DMS53 (cell line): ENCODE measurements at regions not wholly inside any gene's neighbourhood (a gene's known extent, or its start where the extent isn't known, plus 50 kb on each side); places are given as distances from the start of the nearest gene placed in this dataset.
"Not testable (repeated sequence)": the region's sequence is repeated elsewhere in the genome, so short reads cannot be mapped to it uniquely, and the experiment has no call there.

Experiments
- DNase-seq: peaks from one replicate; lab custom pipeline; 2025; lab: John Stamatoyannopoulos, UW

DNA sequence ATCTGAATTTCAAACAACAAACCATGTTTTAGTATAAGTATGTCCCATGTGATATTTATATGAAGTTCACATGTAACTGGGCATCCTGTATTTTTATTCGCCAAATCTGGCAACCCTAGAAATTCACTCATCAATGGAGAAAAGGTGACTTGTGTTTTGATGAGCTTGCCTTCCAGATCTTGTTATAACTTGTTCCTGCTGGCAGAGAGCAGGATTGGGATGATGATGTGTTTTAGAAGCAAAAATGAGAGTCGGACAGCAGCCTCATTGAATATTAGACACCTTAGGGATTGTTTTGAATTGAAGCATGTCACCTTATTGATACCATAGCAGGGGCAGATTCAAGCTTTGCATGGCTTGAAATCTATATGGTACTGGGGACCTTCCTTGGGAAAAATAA, 85.4 kb upstream of the MED13 start:
- DNase-seq = no peak

DNA sequence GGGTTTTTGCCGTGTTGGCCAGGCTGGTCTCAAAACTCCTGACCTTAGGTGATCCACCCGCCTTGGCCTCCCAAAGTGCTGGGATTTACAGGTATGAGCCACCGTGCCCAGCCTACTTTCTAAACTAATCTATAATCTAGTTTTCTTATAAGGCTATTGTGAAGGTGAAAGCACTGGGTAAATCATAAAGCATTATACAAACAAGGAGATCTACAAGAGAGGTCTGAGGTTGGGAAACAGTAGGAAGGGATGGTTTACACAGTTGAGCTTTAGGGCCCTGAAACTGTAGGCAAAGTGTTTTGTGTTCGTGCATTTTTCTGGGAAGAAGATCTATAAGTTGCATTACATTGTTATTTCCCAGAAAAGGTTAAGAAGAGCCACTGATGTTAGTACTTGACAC, 84.9 kb upstream of the MED13 start:
- no peak for DNase-seq

DNA sequence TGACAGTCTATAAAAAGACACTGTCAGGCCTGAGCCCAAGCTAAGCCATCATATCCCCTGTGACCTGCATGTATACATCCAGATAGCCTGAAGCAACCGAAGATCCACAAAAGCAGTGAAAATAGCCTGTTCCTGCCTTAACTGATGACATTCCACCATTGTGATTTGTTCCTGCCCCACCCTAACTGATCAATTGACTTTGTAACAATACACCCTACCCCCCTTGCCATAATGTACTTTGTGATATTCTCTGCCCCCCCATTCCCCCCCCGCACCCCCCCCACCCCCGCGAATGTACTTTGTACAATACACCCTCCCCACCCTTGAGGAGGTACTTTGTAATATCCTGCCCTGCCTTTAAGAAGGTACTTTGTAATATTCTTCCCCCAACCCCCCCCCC, 82.2 kb upstream of the MED13 start:
- DNase-seq = no peak

DNA sequence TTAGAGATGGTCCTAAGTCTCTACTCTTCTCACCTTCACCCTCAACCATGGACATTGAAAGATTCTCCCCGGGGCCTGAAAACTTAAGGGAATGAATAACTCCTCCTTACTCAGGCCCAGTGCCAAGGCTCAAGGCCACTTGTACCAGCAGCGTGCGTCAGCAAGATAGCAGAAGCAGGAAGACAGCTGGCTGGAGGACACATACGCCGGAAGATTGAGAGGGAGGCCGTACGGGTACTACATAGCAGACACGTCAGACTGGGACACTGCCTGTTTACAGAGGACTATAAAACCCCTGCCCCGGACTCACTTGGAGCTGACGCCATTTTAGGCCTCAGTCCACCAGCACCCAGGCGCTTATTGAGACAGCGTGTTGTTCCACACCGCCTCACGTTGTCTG, 75.8 kb upstream of the MED13 start:
- DNase-seq = peak; percentile 75

DNA sequence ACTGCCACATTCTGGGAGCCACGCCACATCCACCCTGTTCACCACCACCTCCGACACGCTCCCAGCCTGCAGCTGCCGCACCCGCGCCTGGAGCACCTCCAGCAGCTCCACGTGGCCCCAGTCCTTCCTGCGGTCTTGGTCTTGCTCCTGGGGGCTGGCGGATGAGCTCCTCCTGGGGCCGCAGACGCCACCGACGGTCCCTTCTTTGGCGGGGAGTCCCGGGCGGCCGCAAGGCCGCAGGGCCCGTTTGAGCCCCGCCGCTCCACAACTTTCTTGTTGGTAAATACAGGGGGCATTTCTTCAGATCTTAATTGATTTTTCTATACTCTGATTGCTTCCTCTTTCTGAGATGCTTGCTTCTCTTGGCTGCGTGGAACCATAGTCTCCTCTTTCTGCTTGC, 75.3 kb upstream of the MED13 start:
- DNase-seq = no peak

DNA sequence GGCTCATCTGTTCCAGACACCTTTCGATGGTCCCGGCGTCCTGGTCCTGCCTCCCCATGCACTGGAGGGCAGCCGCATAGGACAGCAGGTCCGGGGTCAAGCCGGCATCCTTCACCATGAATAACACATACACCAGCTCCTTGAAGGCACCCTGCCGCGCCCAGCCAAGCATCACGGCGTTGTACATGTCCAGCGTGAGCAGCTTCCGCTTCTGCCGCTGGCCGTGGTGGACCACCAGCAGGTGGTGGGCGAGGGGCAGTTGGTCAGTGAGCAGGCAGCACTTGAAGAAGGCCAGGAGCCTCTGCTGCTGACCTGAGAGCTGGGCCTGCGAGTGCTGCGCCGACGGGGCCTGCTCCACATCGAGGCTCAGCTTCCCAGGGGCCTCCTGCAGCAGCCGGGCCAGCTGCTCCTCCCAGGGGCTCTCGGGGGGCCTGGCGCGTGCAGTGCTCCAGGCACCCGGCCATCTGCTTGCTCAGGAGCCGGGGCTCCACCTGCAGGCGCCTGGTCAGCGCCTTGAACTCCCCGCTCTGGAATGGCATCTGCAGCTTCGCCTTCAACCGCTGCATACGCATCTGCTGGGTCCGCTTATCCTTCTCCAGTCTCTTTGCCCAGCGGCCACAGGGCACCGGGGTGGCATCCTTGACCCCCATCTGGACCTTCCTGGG, 74.7 kb upstream of the MED13 start:
- not testable (repeated sequence) for DNase-seq

DNA sequence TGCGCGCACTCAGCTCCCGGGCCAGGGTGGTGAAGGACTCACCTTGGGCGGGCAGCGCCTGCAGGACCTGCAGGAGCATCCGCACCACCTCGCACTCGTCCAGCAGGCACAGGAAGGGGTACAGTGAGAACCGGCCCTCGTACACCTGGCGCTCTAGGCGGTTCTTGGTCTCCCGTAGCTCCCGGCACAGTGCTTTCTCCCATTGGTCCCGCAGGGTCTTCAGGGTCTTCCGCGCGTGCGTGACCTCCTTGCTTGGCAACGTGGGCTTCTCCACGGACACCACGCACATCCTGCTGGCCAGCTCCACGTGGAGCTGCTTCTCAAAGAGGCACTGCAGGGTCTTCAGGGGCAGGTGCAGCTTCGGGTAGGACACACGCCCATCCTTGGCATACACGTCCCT, 74.1 kb upstream of the MED13 start:
- DNase-seq = no peak

DNA sequence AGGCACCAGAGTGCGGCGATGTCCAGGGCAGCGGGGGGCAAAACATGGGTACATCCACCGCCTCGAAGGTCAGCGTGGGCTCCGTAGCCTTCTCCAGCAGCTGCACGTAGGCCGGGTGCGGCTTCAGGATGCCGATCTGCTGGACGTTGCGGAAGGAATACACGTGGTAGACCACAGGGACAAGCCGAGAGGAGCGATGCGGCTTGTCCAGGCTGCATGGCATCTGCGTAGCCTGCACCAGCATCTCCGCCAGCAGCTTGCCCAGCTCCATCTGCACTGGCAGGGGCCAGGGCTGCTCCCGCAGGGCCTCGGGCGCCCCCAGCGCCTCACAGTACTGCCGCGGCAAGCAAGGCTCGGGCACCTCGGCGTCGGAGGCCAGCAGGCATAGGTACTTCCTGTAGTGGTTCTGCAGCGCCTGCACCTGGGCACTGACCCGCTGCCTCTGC, 73.6 kb upstream of the MED13 start:
- peak; percentile 87 for DNase-seq

DNA sequence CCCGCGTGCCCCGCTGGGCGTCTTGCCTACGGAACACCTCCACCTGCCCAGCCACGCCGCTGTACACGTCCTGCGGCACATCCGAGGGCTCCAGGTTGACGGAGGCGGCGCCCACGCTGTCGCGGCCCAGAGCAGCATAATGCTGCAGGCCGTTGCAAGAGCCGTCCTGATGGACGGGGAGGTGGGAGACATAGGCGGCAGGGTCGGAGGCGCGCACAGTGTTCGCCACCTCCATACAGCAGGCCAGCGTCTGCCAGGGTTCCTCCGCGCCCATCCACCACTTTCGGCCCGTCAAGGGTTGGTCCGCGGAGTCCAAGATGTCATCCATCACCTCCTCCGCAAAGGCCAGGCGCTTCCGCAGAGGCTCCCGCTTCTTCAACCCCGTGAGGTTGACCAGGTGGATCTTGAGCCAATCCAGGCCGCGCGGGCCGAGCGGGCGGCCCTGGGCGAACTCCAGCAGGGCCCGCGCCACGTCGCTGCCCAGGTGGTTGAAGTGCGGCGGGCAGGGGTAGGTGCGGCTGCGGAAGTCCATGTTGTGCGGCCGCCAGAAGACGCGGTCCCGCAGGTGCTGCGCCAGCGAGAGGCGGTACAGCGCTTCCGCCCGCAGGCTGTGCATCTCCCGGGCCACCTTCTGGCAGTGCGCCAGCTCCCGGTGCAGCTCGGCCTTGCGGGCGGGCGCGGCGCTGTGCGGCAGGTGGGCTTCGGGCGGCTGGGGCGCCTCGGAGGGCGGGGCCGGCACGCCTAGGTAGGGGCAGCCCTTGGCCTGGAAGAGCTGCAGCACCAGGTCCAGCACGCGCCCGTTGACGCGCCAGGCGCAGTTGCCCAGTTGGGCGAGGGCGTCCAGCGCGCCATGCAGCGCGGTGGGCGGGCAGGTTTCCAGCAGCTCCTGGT, 72.9 kb upstream of the MED13 start:
- peak; percentile 71 for DNase-seq

DNA sequence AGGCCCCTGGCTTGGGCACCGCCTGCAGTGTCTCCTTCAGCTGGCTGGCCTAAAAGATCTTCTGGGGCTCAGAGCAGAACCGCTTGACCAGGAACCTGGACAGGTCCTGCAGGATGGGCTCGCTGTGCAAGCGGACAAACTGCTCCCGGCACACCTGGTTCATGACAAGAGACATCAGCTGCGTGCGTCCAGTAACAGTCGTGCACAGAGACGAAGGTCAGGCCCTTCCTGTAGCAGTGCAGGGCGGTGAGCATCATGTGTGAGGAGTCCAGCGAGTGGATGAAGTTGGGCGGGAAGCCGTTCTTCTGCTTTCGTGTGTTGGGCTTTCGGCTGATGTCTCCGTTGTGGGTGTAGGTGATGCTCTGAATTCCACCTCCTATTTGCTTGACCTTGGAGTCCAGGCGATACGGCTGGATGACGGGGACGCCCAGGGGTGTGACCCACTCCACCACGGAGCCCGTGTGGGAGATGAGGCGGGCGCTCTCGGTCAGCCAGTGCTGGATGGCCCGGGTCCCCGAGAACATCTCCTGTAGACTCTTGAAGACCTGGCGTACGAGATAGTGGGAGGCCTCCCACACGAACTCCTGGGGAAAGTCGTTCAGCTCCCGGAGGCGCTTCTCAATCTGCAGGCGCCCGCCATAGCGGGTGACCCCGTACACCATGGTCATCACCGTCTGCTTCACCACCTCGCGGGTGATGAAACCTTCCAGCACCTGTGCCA, 72.1 kb upstream of the MED13 start:
- not testable (repeated sequence) for DNase-seq

DNA sequence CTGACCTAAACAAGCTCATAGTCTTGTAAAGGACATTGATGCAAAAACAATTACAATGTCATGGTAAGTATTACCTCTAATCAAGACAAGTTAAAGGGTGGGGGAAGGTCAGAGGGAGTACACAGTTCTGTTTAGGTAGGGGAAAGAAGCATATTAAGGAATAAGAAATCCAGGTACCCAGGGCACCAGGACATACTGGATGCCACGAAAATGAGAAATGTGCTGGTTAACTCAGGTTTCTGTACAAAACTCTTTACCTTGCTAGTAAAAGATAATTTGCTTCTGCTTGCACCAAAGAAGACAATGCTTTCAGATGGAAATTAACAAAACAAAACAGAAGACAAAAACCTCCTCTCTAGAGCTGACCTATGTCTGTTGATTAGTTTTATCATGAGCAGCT, 70.7 kb upstream of the MED13 start:
- DNase-seq = no peak

DNA sequence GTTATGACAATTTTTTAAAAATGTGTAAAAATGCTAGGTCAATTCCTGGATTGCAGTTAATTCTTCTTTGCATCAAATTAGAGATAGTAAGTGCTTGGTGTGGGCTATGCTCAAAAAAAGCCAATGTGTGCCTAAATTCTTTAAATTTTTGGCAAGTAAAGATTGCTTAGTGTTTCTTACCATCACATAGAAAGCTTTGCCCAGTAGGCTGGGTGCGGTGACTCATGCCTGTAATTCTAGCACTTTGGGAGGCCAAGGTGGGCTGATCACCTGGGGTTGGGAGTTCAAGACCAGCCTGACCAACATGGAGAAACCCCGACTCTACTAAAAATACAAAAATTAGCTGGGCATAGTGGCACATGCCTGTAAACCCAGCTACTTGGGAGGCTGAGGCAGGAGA, 70.0 kb upstream of the MED13 start:
- not testable (repeated sequence) for DNase-seq

DNA sequence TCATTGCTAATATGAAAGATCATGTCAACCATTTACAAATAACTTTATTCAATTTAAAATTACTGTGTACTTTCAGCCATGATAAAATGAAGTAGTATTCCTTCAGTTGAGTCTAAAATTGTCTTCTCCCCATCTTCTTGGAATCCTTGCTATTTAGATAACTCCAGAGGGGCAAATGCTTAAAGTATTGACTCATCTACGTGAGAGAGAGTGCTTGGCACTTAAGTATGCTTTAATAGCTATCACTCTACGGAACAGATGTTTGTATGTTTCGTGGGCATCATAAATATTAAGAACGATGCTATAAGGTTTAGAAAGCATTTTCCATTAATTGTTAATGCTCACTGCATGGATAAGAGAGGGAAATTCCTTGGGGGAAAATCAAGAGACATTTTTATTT, 69.3 kb upstream of the MED13 start:
- DNase-seq = no peak

DNA sequence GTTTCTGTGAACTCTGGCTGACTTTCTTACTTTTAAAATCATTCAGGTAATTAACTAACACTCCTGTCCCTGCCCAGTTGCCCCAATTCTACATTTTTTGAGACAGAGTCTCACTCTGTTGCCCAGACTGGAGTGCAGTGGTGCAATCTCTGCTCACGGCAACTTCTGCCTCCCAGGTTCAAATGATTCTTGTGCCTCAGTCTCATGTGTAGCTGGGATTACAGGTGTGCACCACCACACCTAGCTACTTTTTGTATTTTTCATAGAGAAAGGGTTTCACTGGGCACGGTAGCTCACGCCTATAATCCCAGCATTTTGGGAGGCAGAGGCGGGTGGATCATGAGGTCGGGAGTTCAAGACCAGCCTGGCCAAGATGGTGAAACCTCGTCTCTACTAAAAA, 66.2 kb upstream of the MED13 start:
- DNase-seq = not testable (repeated sequence)

DNA sequence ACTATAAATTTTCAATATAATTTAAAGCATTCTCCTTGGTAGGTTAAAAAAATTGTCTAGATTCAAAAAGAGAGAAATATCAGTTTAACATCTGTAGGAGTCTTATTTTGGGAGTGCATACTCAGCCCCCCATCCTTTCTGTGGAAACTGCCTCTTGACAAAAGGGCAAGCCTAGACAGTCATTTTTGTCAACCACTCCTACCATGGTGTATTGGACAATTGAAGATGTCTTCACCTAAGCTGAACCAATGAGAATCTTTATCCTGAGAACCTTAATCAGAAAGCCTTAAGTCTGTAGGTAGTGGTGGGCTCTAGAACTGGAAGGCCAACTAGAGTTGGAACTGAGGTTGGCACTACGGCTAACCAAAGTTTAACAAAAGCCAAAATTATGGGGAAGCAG, 65.7 kb upstream of the MED13 start:
- no peak for DNase-seq

DNA sequence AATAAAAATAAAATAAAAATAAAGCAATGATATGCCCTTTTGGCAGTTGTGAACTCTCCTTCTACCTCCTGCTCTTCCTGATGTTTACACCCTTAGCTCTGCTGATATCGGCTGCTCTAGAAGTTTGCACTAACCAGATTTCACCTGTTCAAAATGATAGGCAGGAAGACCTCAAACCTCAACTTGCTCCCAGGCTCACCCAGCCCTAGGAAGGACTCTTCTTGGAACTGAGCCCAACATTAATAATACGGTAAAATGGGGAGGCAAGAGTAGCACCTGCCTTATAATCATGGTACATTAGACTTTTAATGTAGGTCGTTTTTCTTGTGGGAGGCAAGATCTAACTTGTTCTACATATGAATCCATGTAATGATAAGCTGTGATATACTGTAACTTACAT, 61.2 kb upstream of the MED13 start:
- no peak for DNase-seq

DNA sequence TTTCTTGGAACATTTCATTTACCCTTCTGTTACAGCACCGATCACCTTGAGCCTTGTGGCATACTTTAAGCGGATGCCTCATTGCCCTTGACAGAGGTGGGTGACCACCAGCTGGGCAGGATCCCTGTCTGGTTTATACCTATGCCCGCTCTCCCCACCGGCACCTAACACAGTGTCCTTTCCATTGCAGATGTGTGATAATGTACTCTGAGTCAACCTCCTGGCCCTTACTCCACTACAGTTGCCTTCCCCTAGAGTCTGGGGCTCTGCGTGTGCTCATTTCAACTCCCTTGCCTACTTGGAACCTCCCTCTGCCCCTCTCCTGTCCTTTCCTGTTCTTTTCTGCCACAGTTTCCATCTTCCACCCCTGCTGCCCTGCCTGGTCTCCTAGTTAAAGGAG, 60.2 kb upstream of the MED13 start:
- DNase-seq = no peak

DNA sequence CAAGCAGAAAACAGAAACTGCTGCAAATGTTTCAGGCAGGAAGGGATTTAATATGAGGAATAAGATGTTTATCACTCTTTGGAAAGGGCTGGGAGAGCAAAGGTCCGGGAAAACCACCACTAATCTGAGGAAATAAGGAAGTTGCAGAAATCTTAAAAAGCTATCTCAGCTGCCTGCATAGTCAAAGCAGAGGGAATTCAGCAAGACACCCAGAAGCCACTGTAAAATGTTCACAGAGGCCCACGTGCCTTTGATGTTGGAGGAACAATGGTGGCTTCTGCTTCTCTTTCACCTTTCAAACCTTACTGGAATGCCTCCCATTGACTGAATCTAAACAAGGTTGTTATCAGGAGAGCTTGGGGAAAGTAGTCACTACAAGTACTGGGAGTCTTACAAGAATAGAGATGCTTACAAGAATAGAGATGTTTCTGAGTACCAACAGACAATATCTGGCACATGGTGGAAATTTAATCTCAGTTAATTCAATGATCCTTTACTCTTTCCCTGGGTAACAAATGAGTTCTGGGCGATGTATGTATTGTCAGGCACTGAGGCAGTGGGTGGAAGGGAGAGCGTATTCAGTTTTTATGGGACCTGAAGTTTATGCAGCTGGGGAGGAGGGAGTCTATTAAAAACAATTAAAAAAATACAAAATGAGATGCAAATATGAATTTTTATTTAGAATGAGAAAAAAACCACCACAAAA, 56.1 kb upstream of the MED13 start:
- no peak for DNase-seq

DNA sequence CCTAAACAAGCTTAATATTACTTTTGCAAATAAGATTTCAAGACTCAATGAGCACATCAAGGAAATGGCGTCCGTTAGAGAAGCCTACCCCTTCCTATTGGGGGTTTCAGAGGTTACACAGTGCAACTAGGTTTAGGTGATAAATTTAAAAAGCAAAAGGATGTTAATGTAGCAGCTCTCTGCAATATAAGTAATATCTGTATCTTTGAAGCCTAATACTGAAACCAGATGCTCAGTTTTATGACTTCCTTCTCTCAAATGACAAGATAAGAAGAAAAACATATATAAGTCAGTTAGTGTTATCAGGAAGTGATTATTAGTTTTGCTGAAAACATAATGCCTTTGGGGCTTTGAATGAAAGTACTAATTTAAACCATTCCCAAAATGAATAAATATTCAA, 54.3 kb upstream of the MED13 start:
- DNase-seq = no peak
